LNCAP (cell line): ENCODE measurements at regions not wholly inside any gene's neighbourhood (a gene's known extent, or its start where the extent isn't known, plus 50 kb on each side); places are given as distances from the start of the nearest gene placed in this dataset.

Source experiments
- TF ChIP-seq, protein P1 (sequence below): fragments of 450-650 bp; IDR thresholded peaks from 2 replicates; pipeline ENCODE4 v1.5.1; 2017; ENCODE audit warnings: mild to moderate bottlenecking

DNA sequence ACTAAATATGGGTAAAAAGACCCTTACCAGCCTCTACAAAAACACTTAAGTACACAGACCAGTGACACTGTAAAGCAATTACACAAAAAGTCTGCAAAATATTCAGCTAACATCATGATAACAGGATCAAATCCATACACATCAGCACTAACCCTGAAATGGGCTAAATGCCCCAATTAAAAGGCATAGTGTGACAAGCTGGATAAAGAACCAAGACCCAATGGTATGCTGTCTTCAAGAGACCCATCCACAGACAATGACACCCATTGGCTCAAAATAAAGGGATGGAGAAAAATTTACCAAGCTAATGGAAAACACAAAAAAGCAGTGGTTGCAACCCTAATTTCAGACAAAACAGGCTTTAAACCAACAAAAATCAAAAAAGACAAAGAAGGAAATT lies 221.0 kb upstream of the ISL1 start:
- TF ChIP-seq, protein P1, sequence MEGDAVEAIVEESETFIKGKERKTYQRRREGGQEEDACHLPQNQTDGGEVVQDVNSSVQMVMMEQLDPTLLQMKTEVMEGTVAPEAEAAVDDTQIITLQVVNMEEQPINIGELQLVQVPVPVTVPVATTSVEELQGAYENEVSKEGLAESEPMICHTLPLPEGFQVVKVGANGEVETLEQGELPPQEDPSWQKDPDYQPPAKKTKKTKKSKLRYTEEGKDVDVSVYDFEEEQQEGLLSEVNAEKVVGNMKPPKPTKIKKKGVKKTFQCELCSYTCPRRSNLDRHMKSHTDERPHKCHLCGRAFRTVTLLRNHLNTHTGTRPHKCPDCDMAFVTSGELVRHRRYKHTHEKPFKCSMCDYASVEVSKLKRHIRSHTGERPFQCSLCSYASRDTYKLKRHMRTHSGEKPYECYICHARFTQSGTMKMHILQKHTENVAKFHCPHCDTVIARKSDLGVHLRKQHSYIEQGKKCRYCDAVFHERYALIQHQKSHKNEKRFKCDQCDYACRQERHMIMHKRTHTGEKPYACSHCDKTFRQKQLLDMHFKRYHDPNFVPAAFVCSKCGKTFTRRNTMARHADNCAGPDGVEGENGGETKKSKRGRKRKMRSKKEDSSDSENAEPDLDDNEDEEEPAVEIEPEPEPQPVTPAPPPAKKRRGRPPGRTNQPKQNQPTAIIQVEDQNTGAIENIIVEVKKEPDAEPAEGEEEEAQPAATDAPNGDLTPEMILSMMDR, result no peak

DNA sequence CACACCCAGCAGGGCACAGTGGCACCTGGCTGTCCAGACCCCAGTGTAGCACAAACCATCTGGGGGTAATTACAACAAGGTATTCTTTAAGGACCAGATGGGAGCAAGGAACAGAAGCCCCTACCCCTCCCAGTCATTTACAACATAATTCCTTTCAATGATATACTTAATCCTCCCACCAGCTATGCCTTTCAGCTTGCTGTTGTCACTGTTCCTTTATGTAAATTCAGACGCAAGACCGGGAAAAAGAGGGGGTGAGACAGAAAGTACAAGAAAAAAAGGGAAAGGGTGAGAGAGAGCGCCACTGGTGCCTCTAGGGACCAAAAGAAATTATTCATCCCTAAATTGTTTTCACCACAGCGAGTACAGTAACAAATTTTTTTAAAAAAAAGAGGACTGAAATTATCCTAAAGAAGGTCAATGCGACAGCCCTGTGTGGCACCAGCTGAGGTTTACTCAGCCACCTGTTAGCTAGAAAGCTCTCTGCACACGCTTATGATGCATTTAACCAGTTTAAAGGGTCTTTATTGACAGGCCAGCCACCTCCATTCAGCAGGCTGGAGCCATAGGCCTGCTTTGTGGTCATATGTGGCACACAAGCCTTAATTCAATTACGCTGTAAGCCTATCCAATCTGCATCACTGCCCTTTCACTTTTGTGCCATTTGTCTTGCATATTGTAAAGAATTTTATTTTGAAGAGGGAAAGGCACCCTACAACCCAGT lies 210.2 kb upstream of the ISL1 start:
- TF ChIP-seq, protein P1, result no peak

DNA sequence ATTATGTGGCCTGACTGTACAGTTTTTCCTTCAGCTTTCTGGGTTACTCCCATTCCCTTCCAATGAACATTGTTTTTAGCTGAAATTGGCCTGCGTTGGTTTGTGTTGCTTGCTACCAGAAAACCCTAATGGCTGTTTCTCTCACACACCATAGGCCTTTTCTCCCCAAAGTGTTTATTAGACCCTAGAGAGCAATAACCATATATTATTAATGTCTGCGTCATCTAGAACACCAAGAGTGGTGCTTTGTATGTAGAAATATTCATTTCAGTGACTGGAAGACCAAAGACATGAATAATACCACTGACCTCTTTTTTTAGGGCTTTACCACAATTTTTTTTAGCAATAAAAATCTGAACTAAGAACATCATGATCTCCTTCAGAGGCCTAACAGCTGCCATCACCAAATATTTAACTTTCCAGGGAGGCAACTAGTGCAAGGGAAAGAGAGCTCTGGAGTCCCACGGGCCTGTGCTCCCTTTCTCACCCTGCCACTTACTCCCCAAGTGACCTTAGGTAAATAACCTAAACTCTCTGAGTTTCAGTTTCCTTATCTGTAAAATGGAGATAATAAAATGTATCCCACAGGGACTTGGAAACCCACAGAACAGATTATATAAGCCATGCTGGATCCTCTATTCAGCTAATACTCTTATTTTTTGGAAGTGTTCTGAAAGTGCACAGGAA lies 201.9 kb upstream of the ISL1 start:
- TF ChIP-seq, protein P1, result no peak

DNA sequence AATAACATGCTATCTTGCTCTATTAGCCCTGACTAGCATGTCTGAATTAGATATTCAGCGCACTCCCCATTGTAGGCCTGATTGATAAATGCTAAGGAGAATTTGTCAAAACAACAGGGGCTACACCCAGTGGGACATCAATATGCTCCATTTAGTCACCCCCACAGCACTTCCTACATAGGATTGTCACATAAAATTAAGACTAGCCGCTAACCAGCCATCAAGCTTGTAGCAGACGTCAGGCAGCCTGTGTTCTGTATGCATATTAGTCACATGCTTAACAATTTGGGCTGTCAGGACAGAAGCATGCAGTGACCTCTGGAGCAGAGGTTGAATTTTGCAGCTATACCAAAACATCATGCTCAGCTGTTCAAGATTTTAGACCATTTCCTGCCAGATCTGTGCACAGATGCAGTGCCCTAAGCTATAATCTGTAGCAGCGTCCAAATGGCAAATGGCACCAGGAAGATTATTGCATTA lies 197.4 kb upstream of the ISL1 start:
- TF ChIP-seq, protein P1, result no peak

DNA sequence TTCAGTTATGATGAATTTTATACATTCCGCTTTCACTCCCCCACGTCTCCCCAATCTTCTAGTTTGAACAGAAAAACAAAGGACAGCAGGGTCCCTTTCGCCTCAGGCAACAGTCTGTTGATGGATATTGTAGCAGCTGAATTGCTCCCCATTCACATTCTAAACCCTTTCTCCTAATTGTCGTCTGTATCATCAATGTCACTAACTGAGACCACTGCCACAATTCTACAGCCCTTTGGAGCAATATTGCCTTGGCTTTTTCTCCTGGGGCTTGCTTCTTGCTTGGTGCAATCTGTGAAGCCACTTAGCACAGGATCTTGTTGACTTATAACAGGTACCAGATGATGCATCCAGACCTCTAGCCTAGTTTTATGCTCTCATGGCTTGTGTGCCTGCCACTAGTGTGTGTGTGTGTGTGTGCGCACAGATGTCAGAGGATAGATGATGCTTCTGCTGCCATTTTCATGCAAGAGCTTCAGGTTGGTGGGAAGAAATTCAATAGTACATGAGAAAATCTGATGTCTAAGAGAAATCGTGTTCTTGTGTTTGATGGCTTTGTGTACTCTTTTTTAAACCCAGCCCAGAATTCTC lies 195.2 kb upstream of the ISL1 start:
- TF ChIP-seq, protein P1, result no peak

DNA sequence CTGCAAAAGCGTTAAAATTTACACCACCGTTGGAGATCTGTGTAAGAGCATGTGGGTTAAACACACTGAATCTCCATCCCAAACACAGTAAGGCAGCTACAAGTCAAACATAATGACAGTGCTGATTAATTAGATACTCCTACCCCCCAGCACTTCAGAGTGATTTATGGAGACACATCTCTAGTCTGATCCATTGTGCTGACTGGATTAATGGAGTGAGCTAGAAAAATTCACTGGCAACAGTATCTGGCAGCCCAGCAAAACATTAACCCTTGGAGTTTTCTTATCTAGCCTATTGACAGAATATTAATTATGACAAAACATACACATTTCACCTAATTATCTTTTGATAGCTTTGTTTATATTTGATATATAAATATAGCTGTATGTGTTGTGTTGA lies 188.6 kb upstream of the ISL1 start:
- TF ChIP-seq, protein P1, result no peak

DNA sequence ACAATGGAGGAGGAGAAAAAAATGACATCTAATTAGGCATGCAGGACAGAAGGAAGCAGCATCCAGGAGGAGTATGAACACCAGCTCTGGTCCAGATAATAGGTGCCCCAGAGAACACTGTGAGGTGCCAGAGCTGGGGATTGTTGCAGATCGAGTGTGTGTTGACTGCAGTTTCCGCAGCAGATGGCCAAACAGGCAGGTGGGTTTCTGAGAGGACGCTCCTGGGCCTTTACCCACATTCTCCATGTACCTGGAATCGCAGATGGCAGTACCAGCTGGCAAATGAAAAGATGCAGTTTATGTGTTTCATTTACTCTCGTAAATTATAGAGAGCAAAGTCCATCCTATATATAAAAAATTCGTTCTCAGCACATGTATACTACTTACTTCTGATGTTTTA lies 182.2 kb upstream of the ISL1 start:
- TF ChIP-seq, protein P1, result no peak
